GM18498 (cell line): ENCODE measurements at regions not wholly inside any gene's neighbourhood (a gene's known extent, or its start where the extent isn't known, plus 50 kb on each side); places are given as distances from the start of the nearest gene placed in this dataset.
"Not testable (repeated sequence)": the region's sequence is repeated elsewhere in the genome, so short reads cannot be mapped to it uniquely, and the experiment has no call there.

Experiments used
- ATAC-seq: cut with Tn5 transposase; IDR thresholded peaks from one replicate; pipeline ENCODE4 v1.9.1; 2021; ENCODE audit warnings: mild to moderate bottlenecking, moderate library complexity; ENCODE audit not compliant: unreplicated experiment

GRCh38 chr10:31179091-31179680 lies 139.8 kb upstream of the ZEB1 start:
- ATAC-seq: no peak

GRCh38 chr10:31186225-31187000 lies 132.6 kb upstream of the ZEB1 start:
- no peak for ATAC-seq

- no peak for ATAC-seq
Observed at GRCh38 chr10:31187182-31187581, 131.8 kb upstream of the ZEB1 start.

GRCh38 chr10:31187607-31188210 lies 131.3 kb upstream of the ZEB1 start:
- ATAC-seq: no peak

- ATAC-seq: no peak
Observed at GRCh38 chr10:31188792-31189406, 130.1 kb upstream of the ZEB1 start.

- ATAC-seq: no peak
Observed at GRCh38 chr10:31190488-31190887, 128.5 kb upstream of the ZEB1 start.

GRCh38 chr10:31192475-31192874 lies 126.5 kb upstream of the ZEB1 start:
- ATAC-seq: no peak

GRCh38 chr10:31194986-31195385 lies 124.0 kb upstream of the ZEB1 start:
- no peak for ATAC-seq

GRCh38 chr10:31197886-31198285 lies 121.1 kb upstream of the ZEB1 start:
- no peak for ATAC-seq

GRCh38 chr10:31204090-31204489 lies 114.9 kb upstream of the ZEB1 start:
- no peak for ATAC-seq

- ATAC-seq: no peak
Observed at GRCh38 chr10:31207636-31208035, 111.4 kb upstream of the ZEB1 start.

- ATAC-seq: no peak
Observed at GRCh38 chr10:31209478-31209877, 109.5 kb upstream of the ZEB1 start.

- ATAC-seq: no peak
Observed at GRCh38 chr10:31210190-31210589, 108.8 kb upstream of the ZEB1 start.

GRCh38 chr10:31213959-31214358 lies 105.1 kb upstream of the ZEB1 start:
- ATAC-seq: no peak

- ATAC-seq: no peak
Observed at GRCh38 chr10:31215052-31215451, 104.0 kb upstream of the ZEB1 start.

GRCh38 chr10:31219306-31219705 lies 99.7 kb upstream of the ZEB1 start:
- ATAC-seq: no peak

- ATAC-seq: not testable (repeated sequence)
Observed at GRCh38 chr10:31228780-31229179, 90.2 kb upstream of the ZEB1 start.

- ATAC-seq: no peak
Observed at GRCh38 chr10:31239961-31240360, 79.1 kb upstream of the ZEB1 start.

GRCh38 chr10:31242902-31243301 lies 76.1 kb upstream of the ZEB1 start:
- no peak for ATAC-seq

- not testable (repeated sequence) for ATAC-seq
Observed at GRCh38 chr10:31251118-31251517, 67.9 kb upstream of the ZEB1 start.

- no peak for ATAC-seq
Observed at GRCh38 chr10:31253237-31253636, 65.8 kb upstream of the ZEB1 start.
